ENCODE measurements at regions not wholly inside any gene's neighbourhood (a gene's known extent, or its start where the extent isn't known, plus 50 kb on each side); places are given as distances from the start of the nearest gene placed in this dataset.
"Not testable (repeated sequence)": the region's sequence is repeated elsewhere in the genome, so short reads cannot be mapped to it uniquely, and the experiment has no call there.

GRCh38 chr5:125412561-125413495 lies 666.4 kb upstream of the ZNF608 start:
- peak; percentile 71 to 75 for DNase-seq

DNA sequence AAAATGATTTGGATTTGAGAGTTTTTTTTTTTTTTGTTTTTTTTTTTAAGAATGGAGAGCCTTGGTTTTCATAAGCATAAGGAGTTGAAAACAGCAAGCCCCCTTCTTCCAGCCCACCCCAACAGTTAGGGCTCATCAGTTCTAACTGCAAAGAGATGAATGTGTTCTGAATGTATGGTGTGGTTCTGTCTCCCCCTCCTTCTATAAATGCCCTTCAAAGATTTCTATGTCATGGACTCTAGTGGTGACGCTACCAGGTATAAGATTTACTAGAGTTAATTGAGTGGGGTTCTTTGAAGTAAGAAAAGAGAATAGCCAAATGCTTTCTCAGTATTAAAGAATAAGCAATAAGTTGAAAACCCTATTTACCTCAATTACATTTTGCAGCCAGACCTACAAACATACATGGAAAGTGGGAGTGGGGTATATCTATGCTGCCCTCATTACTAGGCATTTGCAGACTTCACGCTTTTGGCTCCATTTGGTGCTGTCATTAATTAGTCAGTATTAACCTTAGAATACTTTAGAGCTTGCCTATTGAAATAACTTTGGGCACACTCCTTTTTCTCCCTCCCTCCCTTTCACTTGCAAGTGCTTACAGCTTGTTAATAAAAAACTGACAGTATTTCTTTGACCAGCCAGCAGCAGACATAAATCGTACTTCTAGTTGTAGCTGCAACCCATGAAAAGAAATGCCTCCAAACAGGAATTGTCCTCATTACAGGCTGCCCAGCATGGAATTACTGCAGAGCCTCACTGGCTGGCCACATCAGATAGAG lies 667.2 kb upstream of the ZNF608 start:
- DNase-seq, result no peak

- DNase-seq, result no peak
Measured at GRCh38 chr5:125415126-125415525, 668.7 kb upstream of the ZNF608 start.

GRCh38 chr5:125416055-125416454 lies 669.6 kb upstream of the ZNF608 start:
- no peak for DNase-seq

DNA sequence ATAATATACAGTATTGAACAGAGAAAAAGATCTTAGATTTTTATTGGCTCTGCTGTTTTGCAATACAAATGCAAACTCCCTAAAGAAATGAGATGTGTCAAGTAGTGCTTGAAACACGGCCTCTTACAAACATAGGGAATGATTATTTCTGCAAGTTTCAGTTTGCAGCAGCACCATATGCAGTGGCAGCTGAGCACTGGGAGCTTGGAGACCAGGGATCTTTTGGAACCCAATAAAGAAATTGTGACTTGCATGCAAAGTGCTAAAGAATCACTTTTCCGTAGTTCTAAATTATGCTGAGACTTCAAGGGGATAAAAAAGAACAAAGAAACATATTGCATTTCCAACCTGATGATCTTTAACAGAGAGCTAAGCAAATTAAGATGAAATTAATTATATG lies 674.6 kb upstream of the ZNF608 start:
- DNase-seq, result no peak

DNA sequence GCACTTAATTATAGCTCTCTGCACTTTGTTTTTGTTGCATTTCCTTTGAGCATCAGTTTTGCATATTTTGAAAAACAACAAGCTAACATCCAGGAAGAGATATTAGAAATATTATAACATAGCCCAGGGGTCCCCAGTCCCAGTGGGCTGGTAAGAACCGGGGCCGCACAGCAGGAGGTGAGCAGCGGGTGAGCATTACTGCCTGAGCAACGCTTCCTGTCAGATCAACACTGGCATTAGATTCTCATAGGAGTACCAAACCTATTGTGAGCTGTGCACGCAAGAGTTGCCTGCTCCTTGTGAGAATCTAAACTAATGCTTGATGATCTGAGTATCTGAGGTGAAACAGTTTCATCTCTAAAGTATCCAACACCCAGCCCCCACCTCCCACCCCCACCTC lies 675.9 kb upstream of the ZNF608 start:
- DNase-seq, result no peak

DNA sequence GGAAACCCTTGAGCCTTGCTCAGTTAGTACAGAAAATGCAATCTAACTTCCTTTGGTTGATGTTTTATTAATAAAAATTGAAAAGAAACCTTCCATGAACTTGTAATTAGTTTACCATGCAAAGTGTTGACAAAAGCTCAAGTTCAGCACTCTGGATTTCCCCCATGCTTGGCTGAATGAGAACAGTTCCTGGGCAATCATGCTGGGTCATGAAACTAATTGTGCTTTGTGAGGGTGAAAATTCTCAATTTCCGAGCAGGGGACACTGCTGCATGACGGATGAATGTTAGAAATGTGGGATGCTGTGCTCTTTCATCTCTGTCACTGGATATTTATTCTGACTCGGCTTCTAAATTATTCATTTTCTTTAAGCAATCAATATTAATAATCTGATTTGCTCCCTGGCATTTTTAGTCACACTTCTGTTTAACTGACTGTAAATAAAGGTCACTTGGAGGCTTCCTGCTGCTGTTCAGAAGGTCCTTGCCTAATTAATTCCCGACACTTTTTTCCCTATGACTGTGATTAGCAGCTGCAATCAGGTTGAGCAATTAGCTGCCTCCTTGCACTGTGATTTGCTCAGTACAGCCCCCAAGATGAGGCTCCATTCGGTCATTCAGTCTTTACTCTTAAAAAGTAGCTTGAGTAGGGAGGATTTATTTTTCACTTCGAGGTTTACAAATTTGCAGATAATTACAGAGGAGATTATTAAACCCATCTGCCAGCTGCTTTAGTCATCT lies 678.1 kb upstream of the ZNF608 start:
- no peak for DNase-seq

DNA sequence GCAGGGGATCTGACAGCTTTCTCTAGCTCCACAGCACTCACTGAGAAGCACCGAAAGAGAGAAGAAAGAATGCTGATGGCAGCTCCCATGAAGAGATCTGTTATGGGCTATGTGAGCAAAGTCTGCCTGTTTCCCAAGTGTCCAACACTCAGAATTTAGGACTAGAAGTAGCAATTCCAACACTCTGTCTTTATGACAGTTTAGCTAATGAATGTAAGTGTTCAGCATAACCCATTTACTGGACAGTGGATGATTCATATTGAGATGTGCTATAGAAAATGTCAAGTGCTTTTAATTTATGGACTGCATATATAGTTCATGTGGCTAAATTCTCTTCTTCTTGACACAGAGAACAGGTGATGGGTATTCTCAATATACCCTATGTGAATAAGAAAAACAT lies 683.1 kb upstream of the ZNF608 start:
- DNase-seq, result no peak

GRCh38 chr5:125433457-125433856 lies 687.0 kb upstream of the ZNF608 start:
- DNase-seq, result no peak

DNA sequence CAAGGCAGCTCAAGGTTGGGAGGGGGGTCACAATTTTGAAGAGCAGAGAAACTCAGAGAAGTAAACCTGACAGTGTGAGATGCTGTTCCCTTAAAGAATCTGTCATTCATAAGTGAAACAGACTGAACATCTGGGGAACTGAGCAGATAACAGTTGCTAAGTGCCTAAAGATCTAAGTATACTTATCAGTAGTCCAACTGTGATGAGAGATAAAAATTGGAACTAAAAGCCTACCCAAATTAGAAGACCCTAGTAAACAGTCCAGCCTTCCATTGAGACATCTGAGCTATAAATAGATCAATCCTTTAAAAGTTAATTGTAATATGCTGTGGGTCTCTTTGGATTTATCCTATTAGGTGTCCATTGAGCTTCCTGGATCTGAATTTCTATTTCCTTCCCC lies 692.8 kb upstream of the ZNF608 start:
- no peak for DNase-seq

- DNase-seq, result no peak
Measured at GRCh38 chr5:125440905-125441304, 694.5 kb upstream of the ZNF608 start.

- DNase-seq, result peak; percentile 18 to 23
Measured at GRCh38 chr5:125446986-125447385, 700.5 kb upstream of the ZNF608 start.

DNA sequence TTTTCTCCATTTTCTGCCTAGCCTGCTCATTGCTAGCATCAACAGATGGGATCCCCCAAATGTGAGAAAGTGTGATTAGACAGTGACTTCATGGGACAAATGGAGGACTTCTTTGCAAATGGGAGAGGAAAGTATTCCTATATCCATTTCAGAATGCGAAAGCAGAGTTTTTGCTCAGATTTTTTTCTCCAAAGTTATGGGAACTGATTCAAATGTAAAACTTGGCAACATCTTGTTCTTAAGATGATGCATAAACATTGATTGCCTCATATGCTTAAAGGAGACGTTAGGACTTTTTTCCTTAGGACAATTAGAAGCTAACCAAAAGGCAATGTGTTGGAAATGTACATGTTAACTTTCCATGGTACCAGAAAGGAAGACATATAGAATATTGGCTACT lies 704.3 kb upstream of the ZNF608 start:
- peak; percentile 64 to 65 for DNase-seq

DNA sequence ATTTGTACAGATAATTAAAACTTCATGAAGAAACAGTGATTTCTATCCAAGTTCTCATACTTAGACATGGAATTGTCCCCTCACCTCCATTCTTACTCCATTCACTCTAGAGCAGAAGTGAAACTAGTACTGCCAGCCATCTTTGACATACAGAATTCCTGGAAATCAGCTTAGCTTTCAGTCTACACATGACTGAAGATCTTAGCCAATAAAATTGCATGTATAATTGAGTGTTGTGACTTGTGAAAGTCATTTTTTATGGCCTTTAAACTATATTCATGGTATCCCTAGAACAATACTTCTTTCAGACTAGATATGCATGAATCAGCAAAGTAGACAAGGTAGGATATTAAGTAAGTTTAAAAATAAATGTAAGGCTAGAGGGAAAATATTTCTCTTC lies 705.2 kb upstream of the ZNF608 start:
- no peak for DNase-seq

DNA sequence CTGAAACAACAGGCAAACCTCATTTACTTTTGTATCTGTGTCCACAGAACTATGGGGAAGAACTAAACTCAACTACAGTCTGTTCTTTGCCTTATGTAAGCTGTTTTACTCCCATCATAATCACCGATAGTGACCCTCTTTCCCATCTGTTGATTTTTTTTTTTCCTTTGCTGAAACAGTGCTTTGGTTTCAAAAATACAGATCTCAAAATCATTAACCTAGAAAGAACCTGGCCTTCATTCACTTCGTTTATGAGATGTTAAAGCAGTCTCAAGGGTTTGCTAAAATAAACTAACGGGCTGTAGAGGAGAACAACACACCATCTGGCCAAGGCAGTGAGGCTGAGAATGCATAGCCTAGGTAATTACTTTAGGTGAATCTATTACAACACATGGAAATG lies 706.6 kb upstream of the ZNF608 start:
- DNase-seq, result no peak

GRCh38 chr5:125455041-125455440 lies 708.6 kb upstream of the ZNF608 start:
- DNase-seq, result no peak

- not testable (repeated sequence) for DNase-seq
Measured at GRCh38 chr5:125456005-125456404, 709.6 kb upstream of the ZNF608 start.

DNA sequence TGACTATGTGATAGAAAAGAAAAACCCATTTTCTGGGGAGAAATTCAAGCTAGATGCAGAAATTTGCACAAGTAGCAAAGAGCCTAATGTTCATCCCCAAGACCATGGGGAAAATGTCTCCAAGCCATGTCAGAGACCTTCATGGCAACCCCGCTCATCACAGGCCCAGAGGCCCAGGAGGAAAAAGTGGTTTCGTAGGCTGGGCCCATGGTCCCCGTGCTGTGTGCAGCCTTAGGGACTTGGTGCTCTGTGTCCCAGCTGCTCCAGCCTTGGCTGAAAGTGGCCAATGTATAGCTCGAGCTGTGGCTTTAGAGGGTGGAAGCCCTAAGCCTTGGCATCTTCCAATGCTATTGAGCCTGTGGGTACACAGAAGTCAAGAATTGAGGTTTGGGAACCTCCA lies 711.2 kb upstream of the ZNF608 start:
- no peak for DNase-seq

DNA sequence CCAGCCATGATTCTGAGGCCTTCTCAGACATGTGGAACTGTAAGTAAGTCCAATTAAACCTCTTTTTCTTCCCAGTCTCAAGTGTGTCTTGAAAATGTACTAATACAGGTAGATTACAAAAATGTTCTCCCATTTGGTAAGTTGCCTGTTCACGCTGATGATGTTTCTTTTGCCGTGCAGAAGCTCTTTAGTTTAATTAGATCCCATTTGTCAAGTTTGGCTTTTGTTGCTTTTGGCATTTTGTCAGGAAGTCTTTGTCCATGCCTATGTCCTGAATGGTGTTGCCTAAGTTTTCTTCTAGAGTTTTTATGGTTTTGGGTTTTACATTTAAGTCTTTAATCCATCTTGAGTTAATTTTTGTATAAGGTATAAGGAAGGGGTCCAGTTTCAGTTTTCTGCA lies 712.5 kb upstream of the ZNF608 start:
- DNase-seq, result not testable (repeated sequence)

- no peak for DNase-seq
Measured at GRCh38 chr5:125461641-125462072, 715.2 kb upstream of the ZNF608 start.

- no peak for DNase-seq
Measured at GRCh38 chr5:125463466-125464092, 717.1 kb upstream of the ZNF608 start.

All from right lung (tissue), 2 donors.